ENCODE measurements at regions not wholly inside any gene's neighbourhood (a gene's known extent, or its start where the extent isn't known, plus 50 kb on each side); places are given as distances from the start of the nearest gene placed in this dataset.

- no peak for DNase-seq (ENCODE audit: low spot score)
- Histone ChIP-seq H4K20me1 (replicated peaks; ENCODE audit: insufficient read depth) (no peaks in the 10 kb centered on the region), H3K79me2 (replicated peaks; ENCODE audit: insufficient read depth) (no peaks in the 10 kb centered on the region), H3K36me3 (ENCODE audit: insufficient read depth) (no peaks in the 10 kb centered on the region), H2AFZ (no peak overlapping the region), H3K27me3 (ENCODE audit: insufficient read depth) (no peaks in the 10 kb centered on the region), H3K4me1 (ENCODE audit: insufficient read depth) (no peaks in the 10 kb centered on the region), H3K4me2 (no peak overlapping the region), H3K9me2 (ENCODE audit: insufficient read depth) (no peaks in the 10 kb centered on the region; the same call in 1 of the 2 replicates), H3K27ac (ENCODE audit: low read depth) (no peak overlapping the region), H3K4me3 (no peak overlapping the region), H3F3A (replicated peaks; ENCODE audit: low read depth) (no peaks in the 10 kb centered on the region)
- no peak for ATAC-seq
- Mint-ChIP-seq H3K9me3 (no peaks in the 10 kb centered on the region), H3K4me1 (peaks cover 5% of the 10 kb centered on the region), H3K27me3 (ENCODE audit: insufficient read depth, low read depth, poor library complexity) (peaks cover 6% of the 10 kb centered on the region), H3K4me3 (no peak overlapping the region), H3K36me3 (ENCODE audit: low read depth) (no peaks in the 10 kb centered on the region), H3K27ac (no peak overlapping the region)
- TF ChIP-seq NANOG (IDR thresholded peaks at IDR 0.05; ENCODE audit: borderline replicate concordance) (no peak), EZH2phosphoT487 (IDR thresholded peaks at IDR 0.05; ENCODE audit: unreplicated experiment) (no peak), JUNB (IDR thresholded peaks at IDR 0.05; ENCODE audit: unreplicated experiment) (no peak), ZNF114 (CRISPR knock-in tag; IDR thresholded peaks at IDR 0.05) (no peak), POLR2AphosphoS5 (IDR thresholded peaks at IDR 0.05; ENCODE audit: low read depth) (no peak), CREB1 (CRISPR knock-in tag; IDR thresholded peaks at IDR 0.05; ENCODE audit: low read depth) (no peak), ZNF331 (CRISPR knock-in tag; IDR thresholded peaks at IDR 0.05; ENCODE audit: low read depth) (no peak), ZNF462 (CRISPR knock-in tag; IDR thresholded peaks at IDR 0.05) (no peak), STAT1 (IDR thresholded peaks at IDR 0.05; ENCODE audit: unreplicated experiment) (no peak), EZH2 (IDR thresholded peaks at IDR 0.05; ENCODE audit: low read depth, unreplicated experiment) (no peak), ETS1 (IDR thresholded peaks at IDR 0.05) (no peak)
- TF ChIP-seq, protein P1, sequence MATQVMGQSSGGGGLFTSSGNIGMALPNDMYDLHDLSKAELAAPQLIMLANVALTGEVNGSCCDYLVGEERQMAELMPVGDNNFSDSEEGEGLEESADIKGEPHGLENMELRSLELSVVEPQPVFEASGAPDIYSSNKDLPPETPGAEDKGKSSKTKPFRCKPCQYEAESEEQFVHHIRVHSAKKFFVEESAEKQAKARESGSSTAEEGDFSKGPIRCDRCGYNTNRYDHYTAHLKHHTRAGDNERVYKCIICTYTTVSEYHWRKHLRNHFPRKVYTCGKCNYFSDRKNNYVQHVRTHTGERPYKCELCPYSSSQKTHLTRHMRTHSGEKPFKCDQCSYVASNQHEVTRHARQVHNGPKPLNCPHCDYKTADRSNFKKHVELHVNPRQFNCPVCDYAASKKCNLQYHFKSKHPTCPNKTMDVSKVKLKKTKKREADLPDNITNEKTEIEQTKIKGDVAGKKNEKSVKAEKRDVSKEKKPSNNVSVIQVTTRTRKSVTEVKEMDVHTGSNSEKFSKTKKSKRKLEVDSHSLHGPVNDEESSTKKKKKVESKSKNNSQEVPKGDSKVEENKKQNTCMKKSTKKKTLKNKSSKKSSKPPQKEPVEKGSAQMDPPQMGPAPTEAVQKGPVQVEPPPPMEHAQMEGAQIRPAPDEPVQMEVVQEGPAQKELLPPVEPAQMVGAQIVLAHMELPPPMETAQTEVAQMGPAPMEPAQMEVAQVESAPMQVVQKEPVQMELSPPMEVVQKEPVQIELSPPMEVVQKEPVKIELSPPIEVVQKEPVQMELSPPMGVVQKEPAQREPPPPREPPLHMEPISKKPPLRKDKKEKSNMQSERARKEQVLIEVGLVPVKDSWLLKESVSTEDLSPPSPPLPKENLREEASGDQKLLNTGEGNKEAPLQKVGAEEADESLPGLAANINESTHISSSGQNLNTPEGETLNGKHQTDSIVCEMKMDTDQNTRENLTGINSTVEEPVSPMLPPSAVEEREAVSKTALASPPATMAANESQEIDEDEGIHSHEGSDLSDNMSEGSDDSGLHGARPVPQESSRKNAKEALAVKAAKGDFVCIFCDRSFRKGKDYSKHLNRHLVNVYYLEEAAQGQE (IDR thresholded peaks at IDR 0.05; ENCODE audit: unreplicated experiment): no peak
- TF ChIP-seq, protein P2, sequence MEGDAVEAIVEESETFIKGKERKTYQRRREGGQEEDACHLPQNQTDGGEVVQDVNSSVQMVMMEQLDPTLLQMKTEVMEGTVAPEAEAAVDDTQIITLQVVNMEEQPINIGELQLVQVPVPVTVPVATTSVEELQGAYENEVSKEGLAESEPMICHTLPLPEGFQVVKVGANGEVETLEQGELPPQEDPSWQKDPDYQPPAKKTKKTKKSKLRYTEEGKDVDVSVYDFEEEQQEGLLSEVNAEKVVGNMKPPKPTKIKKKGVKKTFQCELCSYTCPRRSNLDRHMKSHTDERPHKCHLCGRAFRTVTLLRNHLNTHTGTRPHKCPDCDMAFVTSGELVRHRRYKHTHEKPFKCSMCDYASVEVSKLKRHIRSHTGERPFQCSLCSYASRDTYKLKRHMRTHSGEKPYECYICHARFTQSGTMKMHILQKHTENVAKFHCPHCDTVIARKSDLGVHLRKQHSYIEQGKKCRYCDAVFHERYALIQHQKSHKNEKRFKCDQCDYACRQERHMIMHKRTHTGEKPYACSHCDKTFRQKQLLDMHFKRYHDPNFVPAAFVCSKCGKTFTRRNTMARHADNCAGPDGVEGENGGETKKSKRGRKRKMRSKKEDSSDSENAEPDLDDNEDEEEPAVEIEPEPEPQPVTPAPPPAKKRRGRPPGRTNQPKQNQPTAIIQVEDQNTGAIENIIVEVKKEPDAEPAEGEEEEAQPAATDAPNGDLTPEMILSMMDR (conservative IDR thresholded peaks at IDR 0.05; ENCODE audit: low read depth in 2 of 2): no peak
These were observed 267.2 kb downstream of the SH3BP4 start for GRCh38 chr2:235219048-235219447.

Data from GM23338 (cell line).